ENCODE measurements at regions not wholly inside any gene's neighbourhood (a gene's known extent, or its start where the extent isn't known, plus 50 kb on each side); places are given as distances from the start of the nearest gene placed in this dataset.
"Not testable (repeated sequence)": the region's sequence is repeated elsewhere in the genome, so short reads cannot be mapped to it uniquely, and the experiment has no call there.

DNA sequence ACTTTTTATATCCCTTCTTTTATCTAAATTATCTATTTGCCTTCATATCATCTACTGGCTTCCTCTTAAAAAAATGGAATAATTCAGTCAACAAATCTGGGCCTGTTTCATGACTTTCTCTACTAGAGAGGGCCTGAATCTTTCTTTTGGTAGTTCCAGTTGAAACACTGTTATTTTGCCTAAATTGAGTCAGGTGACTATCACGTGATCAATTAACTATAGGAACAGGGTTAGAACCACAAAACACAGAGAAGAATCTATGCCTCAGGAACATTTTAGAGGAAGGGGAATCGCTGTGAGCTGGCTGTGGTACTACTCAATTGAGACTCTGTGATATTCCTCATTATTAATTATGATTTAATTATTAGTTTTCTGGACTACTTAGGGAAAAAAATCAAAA is 736.7 kb upstream of the PITX2 start:
- H3K36me3 ChIP-seq (ENCODE audit: insufficient read depth, low read length) = no peaks in the 10 kb centered on the region
- no peak overlapping the region for H3K4me3 ChIP-seq (ENCODE audit: low read depth in 1 of 2, low read length in 2 of 2)
- H3K27ac ChIP-seq (ENCODE audit: low read depth, low read length) = no peak overlapping the region
- no peaks in the 10 kb centered on the region for H3K27me3 ChIP-seq (ENCODE audit: control insufficient read depth in 1 of 2, insufficient read depth in 2 of 2, low read length in 2 of 2)
- H3K9ac ChIP-seq (ENCODE audit: low read length) = no peak overlapping the region
- no peaks in the 10 kb centered on the region for H3K4me1 ChIP-seq (ENCODE audit: insufficient read depth, low read length)
- H3K9me3 ChIP-seq (ENCODE audit: low read length) = no peaks in the 10 kb centered on the region

DNA sequence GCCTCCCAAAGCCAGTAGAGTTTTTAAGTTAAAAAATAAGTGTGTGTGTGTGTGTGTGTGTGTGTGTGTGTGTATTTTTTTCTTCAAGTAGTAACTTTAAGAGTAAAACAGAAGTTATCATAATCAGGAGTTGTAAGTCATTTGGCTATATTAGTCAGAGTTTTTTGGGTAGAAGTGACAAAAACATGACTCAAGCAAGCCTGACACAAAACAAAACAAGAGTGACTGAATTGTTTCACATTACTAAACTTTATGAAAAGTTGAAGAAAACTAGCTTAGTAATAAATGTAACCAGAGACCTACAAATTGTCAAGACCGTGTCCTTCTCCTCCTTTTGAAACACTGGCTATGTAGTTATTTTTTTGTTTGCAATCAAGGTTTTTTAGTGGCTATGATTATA is 738.0 kb upstream of the PITX2 start:
- Histone ChIP-seq H3K9me3 (ENCODE audit: low read length) (no peaks in the 10 kb centered on the region), H3K27ac (ENCODE audit: low read depth, low read length) (no peak overlapping the region), H3K27me3 (ENCODE audit: control insufficient read depth in 1 of 2, insufficient read depth in 2 of 2, low read length in 2 of 2) (no peaks in the 10 kb centered on the region), H3K4me3 (ENCODE audit: low read depth in 1 of 2, low read length in 2 of 2) (no peak overlapping the region), H3K9ac (ENCODE audit: low read length) (no peak overlapping the region), H3K36me3 (ENCODE audit: insufficient read depth, low read length) (no peaks in the 10 kb centered on the region), H3K4me1 (ENCODE audit: insufficient read depth, low read length) (no peaks in the 10 kb centered on the region)

DNA sequence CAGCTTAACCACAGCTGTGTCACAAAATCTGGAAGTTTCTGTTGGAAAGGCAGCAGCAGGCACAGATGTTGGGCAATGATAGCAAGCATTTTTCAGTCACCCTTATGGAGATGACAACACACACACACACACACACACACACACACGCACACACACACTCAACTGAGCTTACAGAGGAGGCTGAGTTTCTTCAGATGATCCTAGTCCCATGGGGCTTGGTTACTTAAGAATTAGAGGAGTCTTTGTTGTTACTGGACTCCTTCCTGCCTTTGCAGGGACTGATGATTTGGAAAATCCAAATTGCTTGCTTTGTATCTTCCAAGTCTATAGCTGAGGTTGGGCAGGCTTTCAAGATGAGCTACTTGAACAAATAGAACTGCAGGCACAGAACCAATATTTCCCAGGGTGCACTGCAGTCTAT is 740.1 kb upstream of the PITX2 start:
- no peak overlapping the region for H3K9ac ChIP-seq (ENCODE audit: low read length)
- H3K36me3 ChIP-seq (ENCODE audit: insufficient read depth, low read length) = no peaks in the 10 kb centered on the region
- no peaks in the 10 kb centered on the region for H3K4me1 ChIP-seq (ENCODE audit: insufficient read depth, low read length)
- H3K9me3 ChIP-seq (ENCODE audit: low read length) = no peaks in the 10 kb centered on the region
- no peaks in the 10 kb centered on the region for H3K27me3 ChIP-seq (ENCODE audit: control insufficient read depth in 1 of 2, insufficient read depth in 2 of 2, low read length in 2 of 2)
- no peak overlapping the region for H3K27ac ChIP-seq (ENCODE audit: low read depth, low read length)
- no peak overlapping the region for H3K4me3 ChIP-seq (ENCODE audit: low read depth in 1 of 2, low read length in 2 of 2)

DNA sequence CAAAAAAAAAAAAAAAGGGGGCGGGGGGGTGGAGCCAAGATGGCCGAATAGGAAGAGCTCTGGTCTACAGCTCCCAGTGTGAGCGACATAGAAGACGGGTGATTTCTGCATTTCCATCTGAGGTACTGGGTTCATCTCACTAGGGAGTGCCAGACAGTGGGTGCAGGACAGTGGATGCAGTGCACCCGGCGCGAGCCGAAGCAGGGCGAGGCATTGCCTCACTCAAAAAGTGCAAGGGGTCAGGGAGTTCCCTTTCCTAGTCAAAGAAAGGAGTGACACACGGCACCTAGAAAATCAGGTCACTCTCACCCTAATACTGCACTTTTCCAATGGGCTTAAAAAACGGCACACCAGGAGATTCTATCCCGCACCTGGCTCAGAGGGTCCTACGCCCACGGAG is 755.0 kb upstream of the PITX2 start:
- H3K9me3 ChIP-seq (ENCODE audit: low read length); H3K36me3 ChIP-seq (ENCODE audit: insufficient read depth, low read length); H3K4me1 ChIP-seq (ENCODE audit: insufficient read depth, low read length); H3K27me3 ChIP-seq (ENCODE audit: control insufficient read depth in 1 of 2, insufficient read depth in 2 of 2, low read length in 2 of 2); H3K4me3 ChIP-seq (ENCODE audit: low read depth in 1 of 2, low read length in 2 of 2); H3K27ac ChIP-seq (ENCODE audit: low read depth, low read length); H3K9ac ChIP-seq (ENCODE audit: low read length): not testable (repeated sequence)

DNA sequence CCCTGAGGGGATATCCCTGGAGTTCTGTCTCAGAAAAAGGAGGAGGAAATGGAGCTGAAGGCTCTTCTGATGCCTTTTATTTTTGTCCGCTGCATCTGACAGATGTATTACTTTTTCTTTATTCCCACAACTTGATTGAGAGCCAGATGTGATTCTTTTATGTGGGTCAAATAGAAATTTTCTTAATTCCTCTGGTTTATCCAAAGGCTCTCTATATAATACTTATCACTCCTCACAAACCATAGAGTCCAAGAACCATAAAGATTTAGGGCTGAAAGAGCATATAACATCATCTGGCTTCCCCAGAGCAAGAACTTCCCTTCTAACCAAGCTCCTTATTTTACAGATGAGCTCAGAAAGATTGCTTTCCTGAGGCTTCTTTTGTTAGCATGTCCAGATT is 756.7 kb upstream of the FAM241A start:
- Histone ChIP-seq H3K4me3 (ENCODE audit: low read depth in 1 of 2, low read length in 2 of 2) (no peak overlapping the region), H3K36me3 (ENCODE audit: insufficient read depth, low read length) (no peaks in the 10 kb centered on the region), H3K4me1 (ENCODE audit: insufficient read depth, low read length) (no peaks in the 10 kb centered on the region), H3K27me3 (ENCODE audit: control insufficient read depth in 1 of 2, insufficient read depth in 2 of 2, low read length in 2 of 2) (no peaks in the 10 kb centered on the region), H3K9me3 (ENCODE audit: low read length) (no peaks in the 10 kb centered on the region), H3K27ac (ENCODE audit: low read depth, low read length) (no peak overlapping the region), H3K9ac (ENCODE audit: low read length) (no peak overlapping the region)

DNA sequence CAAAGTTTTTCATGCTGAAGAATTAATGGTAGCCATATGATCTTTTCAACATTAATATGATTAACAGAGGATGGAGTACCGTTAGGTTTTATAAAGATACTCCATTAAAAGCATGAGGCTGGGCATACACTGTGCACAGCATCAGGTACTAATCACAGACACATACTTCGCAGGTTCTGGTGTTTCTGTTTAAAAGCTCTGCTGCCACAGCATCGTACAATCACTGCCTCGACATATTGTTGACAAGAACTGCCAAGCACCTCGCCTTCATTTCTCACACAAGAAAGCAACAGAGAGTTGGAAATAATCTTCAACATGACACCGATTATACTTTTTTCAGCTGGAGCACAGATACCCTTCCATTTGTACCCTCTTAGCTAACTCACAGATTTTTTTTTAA is 753.4 kb upstream of the FAM241A start:
- Histone ChIP-seq H3K4me3 (ENCODE audit: low read depth in 1 of 2, low read length in 2 of 2) (no peak overlapping the region), H3K9ac (ENCODE audit: low read length) (no peak overlapping the region)

DNA sequence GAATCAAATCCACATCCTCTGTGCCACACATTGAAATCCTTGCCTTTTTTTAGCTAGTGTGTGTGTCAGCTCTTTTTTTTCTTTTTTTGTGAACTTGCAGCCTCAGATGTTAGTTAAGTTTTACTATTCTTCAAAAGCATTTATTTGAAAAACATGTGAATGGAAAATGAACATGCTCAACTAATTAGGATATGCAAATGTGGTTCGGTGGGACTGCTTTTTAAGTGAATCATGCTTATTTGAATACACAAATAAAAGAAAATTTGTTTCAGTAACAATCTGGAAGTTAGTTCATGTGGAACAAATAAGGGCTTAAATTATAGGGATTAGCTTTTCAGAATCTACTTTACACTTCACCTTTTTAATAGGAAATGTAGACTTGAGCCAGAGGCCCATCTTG is 751.5 kb upstream of the FAM241A start:
- H3K4me3 ChIP-seq (ENCODE audit: low read depth in 1 of 2, low read length in 2 of 2) = no peak overlapping the region
- no peaks in the 10 kb centered on the region for H3K9me3 ChIP-seq (ENCODE audit: low read length)
- no peak overlapping the region for H3K27ac ChIP-seq (ENCODE audit: low read depth, low read length)
- no peaks in the 10 kb centered on the region for H3K27me3 ChIP-seq (ENCODE audit: control insufficient read depth in 1 of 2, insufficient read depth in 2 of 2, low read length in 2 of 2)
- no peak overlapping the region for H3K9ac ChIP-seq (ENCODE audit: low read length)
- H3K36me3 ChIP-seq (ENCODE audit: insufficient read depth, low read length) = no peaks in the 10 kb centered on the region
- H3K4me1 ChIP-seq (ENCODE audit: insufficient read depth, low read length) = peaks cover 4% of the 10 kb centered on the region

More for the DNA sequence above, 753.4 kb upstream of the FAM241A start:
- H3K4me1 ChIP-seq (ENCODE audit: insufficient read depth, low read length) = no peaks in the 10 kb centered on the region
- H3K9me3 ChIP-seq (ENCODE audit: low read length) = no peaks in the 10 kb centered on the region
- no peak overlapping the region for H3K27ac ChIP-seq (ENCODE audit: low read depth, low read length)
- no peaks in the 10 kb centered on the region for H3K27me3 ChIP-seq (ENCODE audit: control insufficient read depth in 1 of 2, insufficient read depth in 2 of 2, low read length in 2 of 2)
- no peaks in the 10 kb centered on the region for H3K36me3 ChIP-seq (ENCODE audit: insufficient read depth, low read length)

DNA sequence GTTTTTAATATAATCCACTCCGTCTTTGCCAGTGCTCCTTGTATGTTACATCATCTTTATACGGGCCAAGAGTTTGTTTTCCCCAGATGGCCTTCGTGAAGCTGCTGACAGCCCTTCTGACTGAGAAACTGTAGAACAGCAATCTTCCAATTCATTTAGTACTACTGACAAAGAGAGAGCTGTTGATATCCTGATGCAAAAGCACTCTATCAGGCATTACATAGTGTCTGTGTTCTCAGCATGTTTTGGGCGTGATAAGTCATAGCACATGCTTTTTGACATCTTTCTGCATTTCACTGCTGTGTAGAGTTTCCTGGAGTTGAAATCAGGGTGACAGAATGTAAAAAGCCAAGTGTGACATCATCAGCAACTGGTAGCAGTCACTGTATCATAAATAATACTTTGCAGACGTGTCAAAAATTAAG is 746.3 kb upstream of the FAM241A start:
- Histone ChIP-seq H3K27ac (ENCODE audit: low read depth, low read length) (no peak overlapping the region), H3K27me3 (ENCODE audit: control insufficient read depth in 1 of 2, insufficient read depth in 2 of 2, low read length in 2 of 2) (no peaks in the 10 kb centered on the region), H3K4me3 (ENCODE audit: low read depth in 1 of 2, low read length in 2 of 2) (no peak overlapping the region), H3K4me1 (ENCODE audit: insufficient read depth, low read length) (peaks cover 16% of the 10 kb centered on the region), H3K9me3 (ENCODE audit: low read length) (no peaks in the 10 kb centered on the region), H3K36me3 (ENCODE audit: insufficient read depth, low read length) (no peaks in the 10 kb centered on the region), H3K9ac (ENCODE audit: low read length) (no peak overlapping the region)

DNA sequence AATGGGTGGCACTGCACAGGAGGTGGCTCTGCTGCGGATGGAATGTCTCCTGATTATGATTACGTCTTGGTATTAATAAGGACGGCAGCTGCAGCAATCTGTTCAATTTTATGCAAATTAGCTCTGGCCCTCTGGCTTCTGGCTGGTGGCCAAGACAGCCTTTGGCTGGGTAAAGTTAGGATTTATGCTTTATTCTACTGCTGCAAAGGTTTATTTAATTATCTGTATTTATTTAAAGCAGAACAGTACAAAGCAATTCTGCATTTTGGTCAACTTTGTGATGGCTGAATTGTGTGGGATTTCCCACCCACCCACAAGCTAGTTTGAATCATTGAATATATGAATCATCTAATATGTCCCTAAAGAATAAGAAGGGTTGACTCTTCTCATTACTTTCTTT is 745.6 kb upstream of the FAM241A start:
- Histone ChIP-seq H3K27me3 (ENCODE audit: control insufficient read depth in 1 of 2, insufficient read depth in 2 of 2, low read length in 2 of 2) (no peaks in the 10 kb centered on the region), H3K4me3 (ENCODE audit: low read depth in 1 of 2, low read length in 2 of 2) (no peak overlapping the region), H3K4me1 (ENCODE audit: insufficient read depth, low read length) (peaks cover 16% of the 10 kb centered on the region), H3K36me3 (ENCODE audit: insufficient read depth, low read length) (no peaks in the 10 kb centered on the region), H3K9ac (ENCODE audit: low read length) (no peak overlapping the region), H3K9me3 (ENCODE audit: low read length) (no peaks in the 10 kb centered on the region), H3K27ac (ENCODE audit: low read depth, low read length) (no peak overlapping the region)

DNA sequence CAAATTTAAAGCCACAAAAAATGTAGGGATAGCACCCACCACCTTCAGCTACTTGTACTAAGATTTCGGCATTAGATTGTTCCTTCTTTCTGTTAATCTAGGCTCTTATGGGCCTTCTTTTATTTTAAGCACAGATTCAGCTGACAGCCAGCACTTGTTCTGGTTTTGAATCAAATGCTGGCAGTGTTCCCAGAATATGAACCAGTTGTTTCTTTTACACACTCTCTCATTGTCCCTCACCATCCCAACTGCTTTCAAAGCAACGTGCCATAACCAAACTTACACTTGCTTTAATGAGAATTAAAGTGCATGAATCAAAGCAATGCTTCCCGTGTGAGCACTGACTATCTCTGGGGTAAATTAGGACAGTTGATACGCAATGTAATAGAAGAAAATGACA is 744.5 kb upstream of the FAM241A start:
- Histone ChIP-seq H3K36me3 (ENCODE audit: insufficient read depth, low read length) (no peaks in the 10 kb centered on the region), H3K9me3 (ENCODE audit: low read length) (no peaks in the 10 kb centered on the region), H3K4me1 (ENCODE audit: insufficient read depth, low read length) (peaks cover 16% of the 10 kb centered on the region), H3K27ac (ENCODE audit: low read depth, low read length) (no peak overlapping the region), H3K27me3 (ENCODE audit: control insufficient read depth in 1 of 2, insufficient read depth in 2 of 2, low read length in 2 of 2) (no peaks in the 10 kb centered on the region), H3K4me3 (ENCODE audit: low read depth in 1 of 2, low read length in 2 of 2) (no peak overlapping the region), H3K9ac (ENCODE audit: low read length) (no peak overlapping the region)

DNA sequence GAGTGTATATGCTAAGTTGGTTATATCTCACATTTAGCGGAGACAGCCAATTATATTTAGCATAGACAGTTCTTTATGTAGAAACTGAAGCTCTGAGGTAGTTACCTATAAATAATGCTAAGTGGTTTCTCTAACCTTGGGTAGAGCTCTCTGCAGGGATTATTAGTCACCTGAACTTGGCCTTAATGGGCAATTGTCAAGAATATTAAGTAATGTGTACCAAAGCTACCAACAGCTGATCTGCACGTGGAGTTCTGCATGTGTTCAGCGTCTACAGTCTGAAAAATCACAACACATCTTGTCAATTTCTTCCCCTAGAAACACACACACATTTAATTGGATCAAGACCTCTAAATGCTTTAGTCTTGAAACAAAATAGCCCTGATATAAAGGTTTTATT is 740.6 kb upstream of the FAM241A start:
- Histone ChIP-seq H3K4me3 (ENCODE audit: low read depth in 1 of 2, low read length in 2 of 2) (no peak overlapping the region), H3K4me1 (ENCODE audit: insufficient read depth, low read length) (peaks cover 8% of the 10 kb centered on the region), H3K9ac (ENCODE audit: low read length) (no peak overlapping the region), H3K9me3 (ENCODE audit: low read length) (no peaks in the 10 kb centered on the region), H3K36me3 (ENCODE audit: insufficient read depth, low read length) (no peaks in the 10 kb centered on the region), H3K27ac (ENCODE audit: low read depth, low read length) (no peak overlapping the region), H3K27me3 (ENCODE audit: control insufficient read depth in 1 of 2, insufficient read depth in 2 of 2, low read length in 2 of 2) (no peaks in the 10 kb centered on the region)

DNA sequence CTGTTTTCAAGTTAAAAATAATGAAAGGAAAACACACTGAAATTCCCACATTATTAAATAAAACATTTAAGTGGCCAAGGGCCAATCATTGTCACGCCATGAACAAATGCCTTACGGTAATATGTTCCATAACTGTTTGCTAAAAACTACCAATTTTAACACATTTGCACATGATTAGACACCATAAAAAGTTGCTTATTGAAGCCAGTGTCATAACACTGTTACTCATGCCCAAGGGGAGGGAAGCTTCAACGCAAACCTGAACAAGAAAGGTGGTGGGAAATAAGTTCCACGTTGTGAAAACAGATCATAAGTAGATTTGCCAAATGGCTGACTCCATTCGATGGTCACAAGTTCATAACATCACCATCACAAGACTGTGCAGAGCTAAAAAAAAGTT is 739.3 kb upstream of the FAM241A start:
- H3K27ac ChIP-seq (ENCODE audit: low read depth, low read length) = no peak overlapping the region
- H3K4me1 ChIP-seq (ENCODE audit: insufficient read depth, low read length) = peaks cover under 1% of the 10 kb centered on the region
- no peak overlapping the region for H3K4me3 ChIP-seq (ENCODE audit: low read depth in 1 of 2, low read length in 2 of 2)
- no peaks in the 10 kb centered on the region for H3K27me3 ChIP-seq (ENCODE audit: control insufficient read depth in 1 of 2, insufficient read depth in 2 of 2, low read length in 2 of 2)
- no peaks in the 10 kb centered on the region for H3K36me3 ChIP-seq (ENCODE audit: insufficient read depth, low read length)
- no peaks in the 10 kb centered on the region for H3K9me3 ChIP-seq (ENCODE audit: low read length)
- no peak overlapping the region for H3K9ac ChIP-seq (ENCODE audit: low read length)

All from muscle layer of colon (tissue), 2 donors.